ENCODE measurements at regions not wholly inside any gene's neighbourhood (a gene's known extent, or its start where the extent isn't known, plus 50 kb on each side); places are given as distances from the start of the nearest gene placed in this dataset.

- DNase-seq (ENCODE audit: low read depth, low spot score), result no peak
These were observed 1449.0 kb downstream of the PLA2G4A start for GRCh38 chr1:188277771-188278170.

DNA sequence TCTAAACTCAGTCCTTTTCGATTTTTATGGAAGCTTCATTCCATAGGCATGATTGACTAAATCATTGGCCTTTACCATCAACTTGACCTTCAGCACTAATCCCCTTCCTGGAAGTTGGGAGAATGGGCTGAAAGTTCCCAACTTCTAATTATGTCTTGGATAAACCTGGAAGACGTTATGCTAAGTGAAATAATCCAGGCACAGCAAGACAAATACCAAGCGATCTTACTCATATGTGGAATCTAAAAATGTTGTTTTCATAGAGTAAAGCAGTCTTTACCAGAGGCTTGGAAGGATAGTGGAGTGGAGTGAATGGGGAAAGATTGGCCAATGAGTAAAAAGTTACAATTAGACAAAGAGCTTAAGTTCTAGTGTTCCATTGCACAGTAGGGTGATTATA lies 1453.2 kb downstream of the PLA2G4A start:
- no peak for DNase-seq (ENCODE audit: low read depth, low spot score)
- no peak for TF ChIP-seq POLR2AphosphoS5 (IDR thresholded peaks at IDR 0.05; ENCODE audit: borderline replicate concordance, low read depth, low read length)
- no peak for TF ChIP-seq EZH2 (IDR thresholded peaks at IDR 0.05)
- no peak for TF ChIP-seq FOXP2 (optimal IDR thresholded peaks at IDR 0.05; ENCODE audit: control extremely low read depth, extremely low read length, insufficient read depth)
- no peak overlapping the region for H3K4me3 ChIP-seq
- H3K36me3 ChIP-seq (ENCODE audit: insufficient read depth, low read length), result no peaks in the 10 kb centered on the region
- H3K9me3 ChIP-seq (ENCODE audit: low read depth, low read length), result no peaks in the 10 kb centered on the region
- H3K9ac ChIP-seq (ENCODE audit: insufficient read length), result no peak overlapping the region
- H3K27ac ChIP-seq, result no peak overlapping the region

More at GRCh38 chr1:188277771-188278170, 1449.0 kb downstream of the PLA2G4A start:
- TF ChIP-seq POLR2AphosphoS5 (IDR thresholded peaks at IDR 0.05; ENCODE audit: borderline replicate concordance, low read depth, low read length) (no peak), EZH2 (IDR thresholded peaks at IDR 0.05) (no peak), FOXP2 (optimal IDR thresholded peaks at IDR 0.05; ENCODE audit: control extremely low read depth, extremely low read length, insufficient read depth) (no peak)
- Histone ChIP-seq H3K36me3 (ENCODE audit: insufficient read depth, low read length) (no peaks in the 10 kb centered on the region), H3K9me3 (ENCODE audit: low read depth, low read length) (no peaks in the 10 kb centered on the region), H3K27ac (no peak overlapping the region), H3K4me3 (no peak overlapping the region), H3K9ac (ENCODE audit: insufficient read length) (no peak overlapping the region)

GRCh38 chr1:188295157-188295556 lies 1466.4 kb downstream of the PLA2G4A start:
- TF ChIP-seq POLR2AphosphoS5 (IDR thresholded peaks at IDR 0.05; ENCODE audit: borderline replicate concordance, low read depth, low read length) (no peak), EZH2 (IDR thresholded peaks at IDR 0.05) (no peak)
- Histone ChIP-seq H3K9ac (ENCODE audit: insufficient read length) (no peak overlapping the region), H3K4me3 (no peak overlapping the region), H3K27ac (no peak overlapping the region), H3K36me3 (ENCODE audit: insufficient read depth, low read length) (no peaks in the 10 kb centered on the region), H3K9me3 (ENCODE audit: low read depth, low read length) (no peaks in the 10 kb centered on the region)
- DNase-seq (ENCODE audit: low read depth, low spot score), result no peak

DNA sequence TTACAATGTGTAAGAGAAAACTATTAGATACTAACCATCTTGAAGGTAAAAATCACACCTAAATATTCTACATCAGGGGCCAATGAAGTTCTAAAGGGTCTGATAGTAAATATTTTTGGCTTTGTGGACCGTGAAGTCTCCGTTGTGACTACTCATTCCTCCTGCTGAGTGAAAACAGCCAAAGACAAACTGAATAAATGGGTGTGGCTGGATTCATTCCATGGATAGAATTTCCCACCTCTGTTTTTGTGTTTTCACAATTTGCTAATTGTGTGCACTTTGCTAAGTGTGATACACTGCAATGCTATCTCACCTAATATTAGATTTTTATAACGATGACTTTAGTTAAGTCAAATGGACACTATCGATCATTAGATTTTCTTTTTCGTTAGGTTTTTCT lies 1474.0 kb downstream of the PLA2G4A start:
- Histone ChIP-seq H3K9ac (ENCODE audit: insufficient read length) (no peak overlapping the region), H3K36me3 (ENCODE audit: insufficient read depth, low read length) (no peaks in the 10 kb centered on the region), H3K4me3 (no peak overlapping the region), H3K27ac (no peak overlapping the region), H3K9me3 (ENCODE audit: low read depth, low read length) (no peaks in the 10 kb centered on the region)
- DNase-seq (ENCODE audit: low read depth, low spot score), result no peak
- TF ChIP-seq EZH2 (IDR thresholded peaks at IDR 0.05) (no peak), POLR2AphosphoS5 (IDR thresholded peaks at IDR 0.05; ENCODE audit: borderline replicate concordance, low read depth, low read length) (no peak), FOXP2 (optimal IDR thresholded peaks at IDR 0.05; ENCODE audit: control extremely low read depth, extremely low read length, insufficient read depth) (no peak)

DNA sequence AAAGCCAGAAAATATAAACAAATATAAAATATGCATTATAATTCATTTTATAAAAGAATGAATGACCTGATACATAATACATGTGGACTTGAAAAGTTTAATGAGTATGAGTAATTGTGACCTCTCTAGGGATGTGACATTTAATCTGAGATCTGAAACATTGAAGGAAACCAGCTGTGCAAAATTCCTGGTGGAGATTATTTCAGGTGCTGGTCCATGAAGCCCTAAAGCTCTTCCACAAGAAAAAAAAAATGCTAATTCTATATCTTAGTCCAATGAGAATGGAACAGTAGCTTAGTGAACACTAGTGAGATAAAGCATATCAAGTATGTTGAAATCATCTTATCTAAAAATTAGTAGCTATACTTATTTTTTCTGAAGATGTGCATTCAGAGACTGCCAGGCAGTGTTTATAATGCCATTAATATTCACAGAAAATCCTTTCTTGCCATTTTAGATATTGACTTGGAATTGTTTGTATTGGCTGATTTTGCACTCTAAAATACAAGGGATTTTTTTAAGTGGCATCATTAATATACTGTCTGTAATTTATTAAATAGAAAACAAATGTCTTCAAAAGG lies 1485.9 kb downstream of the PLA2G4A start:
- Histone ChIP-seq H3K27ac (no peak overlapping the region), H3K4me3 (no peak overlapping the region), H3K9me3 (ENCODE audit: low read depth, low read length) (no peaks in the 10 kb centered on the region), H3K9ac (ENCODE audit: insufficient read length) (no peak overlapping the region), H3K36me3 (ENCODE audit: insufficient read depth, low read length) (no peaks in the 10 kb centered on the region)
- DNase-seq (ENCODE audit: low read depth, low spot score), result no peak
- TF ChIP-seq POLR2AphosphoS5 (IDR thresholded peaks at IDR 0.05; ENCODE audit: borderline replicate concordance, low read depth, low read length) (no peak), EZH2 (IDR thresholded peaks at IDR 0.05) (no peak), FOXP2 (optimal IDR thresholded peaks at IDR 0.05; ENCODE audit: control extremely low read depth, extremely low read length, insufficient read depth) (no peak)

GRCh38 chr1:188317894-188318293 lies 1489.1 kb downstream of the PLA2G4A start:
- H3K4me3 ChIP-seq, result no peak overlapping the region
- H3K27ac ChIP-seq, result no peak overlapping the region
- no peak for DNase-seq (ENCODE audit: low read depth, low spot score)

GRCh38 chr1:188325211-188325610 lies 1496.5 kb downstream of the PLA2G4A start:
- no peak for DNase-seq (ENCODE audit: low read depth, low spot score)
- Histone ChIP-seq H3K36me3 (ENCODE audit: insufficient read depth, low read length) (no peaks in the 10 kb centered on the region), H3K4me3 (no peak overlapping the region), H3K27ac (no peak overlapping the region), H3K9me3 (ENCODE audit: low read depth, low read length) (no peaks in the 10 kb centered on the region), H3K9ac (ENCODE audit: insufficient read length) (no peak overlapping the region)
- no peak for TF ChIP-seq EZH2 (IDR thresholded peaks at IDR 0.05)
- TF ChIP-seq POLR2AphosphoS5 (IDR thresholded peaks at IDR 0.05; ENCODE audit: borderline replicate concordance, low read depth, low read length), result no peak
- no peak for TF ChIP-seq FOXP2 (optimal IDR thresholded peaks at IDR 0.05; ENCODE audit: control extremely low read depth, extremely low read length, insufficient read depth)

More at GRCh38 chr1:188317894-188318293, 1489.1 kb downstream of the PLA2G4A start:
- Histone ChIP-seq H3K9me3 (ENCODE audit: low read depth, low read length) (no peaks in the 10 kb centered on the region), H3K36me3 (ENCODE audit: insufficient read depth, low read length) (no peaks in the 10 kb centered on the region), H3K9ac (ENCODE audit: insufficient read length) (no peak overlapping the region)
- TF ChIP-seq EZH2 (IDR thresholded peaks at IDR 0.05) (no peak), FOXP2 (optimal IDR thresholded peaks at IDR 0.05; ENCODE audit: control extremely low read depth, extremely low read length, insufficient read depth) (no peak), POLR2AphosphoS5 (IDR thresholded peaks at IDR 0.05; ENCODE audit: borderline replicate concordance, low read depth, low read length) (no peak)

- TF ChIP-seq POLR2AphosphoS5 (IDR thresholded peaks at IDR 0.05; ENCODE audit: borderline replicate concordance, low read depth, low read length) (no peak), EZH2 (IDR thresholded peaks at IDR 0.05) (no peak), FOXP2 (optimal IDR thresholded peaks at IDR 0.05; ENCODE audit: control extremely low read depth, extremely low read length, insufficient read depth) (no peak)
- Histone ChIP-seq H3K9ac (ENCODE audit: insufficient read length) (no peak overlapping the region), H3K4me3 (no peak overlapping the region), H3K36me3 (ENCODE audit: insufficient read depth, low read length) (no peaks in the 10 kb centered on the region), H3K27ac (no peak overlapping the region), H3K9me3 (ENCODE audit: low read depth, low read length) (no peaks in the 10 kb centered on the region)
- no peak for DNase-seq (ENCODE audit: low read depth, low spot score)
These were observed 1515.2 kb downstream of the PLA2G4A start for GRCh38 chr1:188343914-188344313.

GRCh38 chr1:188350104-188350503 lies 1521.4 kb downstream of the PLA2G4A start:
- no peak overlapping the region for H3K27ac ChIP-seq
- TF ChIP-seq POLR2AphosphoS5 (IDR thresholded peaks at IDR 0.05; ENCODE audit: borderline replicate concordance, low read depth, low read length) (no peak), EZH2 (IDR thresholded peaks at IDR 0.05) (no peak), FOXP2 (optimal IDR thresholded peaks at IDR 0.05; ENCODE audit: control extremely low read depth, extremely low read length, insufficient read depth) (no peak)
- H3K36me3 ChIP-seq (ENCODE audit: insufficient read depth, low read length), result no peaks in the 10 kb centered on the region
- DNase-seq (ENCODE audit: low read depth, low spot score), result no peak
- no peaks in the 10 kb centered on the region for H3K9me3 ChIP-seq (ENCODE audit: low read depth, low read length)
- no peak overlapping the region for H3K4me3 ChIP-seq
- no peak overlapping the region for H3K9ac ChIP-seq (ENCODE audit: insufficient read length)

Measured in SK-N-MC (cell line).